ENCODE measurements at regions not wholly inside any gene's neighbourhood (a gene's known extent, or its start where the extent isn't known, plus 50 kb on each side); places are given as distances from the start of the nearest gene placed in this dataset.

GRCh38 chr12:19033244-19033643 is 96.3 kb upstream of the PLEKHA5 start:
- DNase-seq (ENCODE audit: low spot score), result no peak

GRCh38 chr12:19034937-19035336 is 94.6 kb upstream of the PLEKHA5 start:
- TF ChIP-seq CTCF (IDR thresholded peaks at IDR 0.05; ENCODE audit: extremely low read depth, missing control alignments), result no peak
- DNase-seq (ENCODE audit: low spot score), result no peak

More at GRCh38 chr12:19033244-19033643, 96.3 kb upstream of the PLEKHA5 start:
- no peak for TF ChIP-seq CTCF (IDR thresholded peaks at IDR 0.05; ENCODE audit: extremely low read depth, missing control alignments)

GRCh38 chr12:19035536-19035935 is 94.0 kb upstream of the PLEKHA5 start:
- no peak for TF ChIP-seq CTCF (IDR thresholded peaks at IDR 0.05; ENCODE audit: extremely low read depth, missing control alignments)
- no peak for DNase-seq (ENCODE audit: low spot score)

- no peak for DNase-seq (ENCODE audit: low spot score)
- no peak for TF ChIP-seq CTCF (IDR thresholded peaks at IDR 0.05; ENCODE audit: extremely low read depth, missing control alignments)
These were observed 92.7 kb upstream of the PLEKHA5 start for GRCh38 chr12:19036673-19037357.

GRCh38 chr12:19038209-19038608 is 91.3 kb upstream of the PLEKHA5 start:
- DNase-seq (ENCODE audit: low spot score), result no peak

GRCh38 chr12:19039515-19039914 is 90.0 kb upstream of the PLEKHA5 start:
- TF ChIP-seq CTCF (IDR thresholded peaks at IDR 0.05; ENCODE audit: extremely low read depth, missing control alignments), result no peak
- DNase-seq (ENCODE audit: low spot score), result no peak

More at GRCh38 chr12:19038209-19038608, 91.3 kb upstream of the PLEKHA5 start:
- no peak for TF ChIP-seq CTCF (IDR thresholded peaks at IDR 0.05; ENCODE audit: extremely low read depth, missing control alignments)

GRCh38 chr12:19042221-19042620 is 87.3 kb upstream of the PLEKHA5 start:
- DNase-seq (ENCODE audit: low spot score), result no peak

More at GRCh38 chr12:19042221-19042620, 87.3 kb upstream of the PLEKHA5 start:
- no peak for TF ChIP-seq CTCF (IDR thresholded peaks at IDR 0.05; ENCODE audit: extremely low read depth, missing control alignments)

Measured in GM20000 (cell line).